HEK293T (cell line): ENCODE measurements at regions not wholly inside any gene's neighbourhood (a gene's known extent, or its start where the extent isn't known, plus 50 kb on each side); places are given as distances from the start of the nearest gene placed in this dataset.

Source experiments
- CTCF ChIA-PET: fragments of 350-600 bp; formaldehyde crosslinking; extraction: SDS; loops from one replicate; lab custom pipeline; 2021; ENCODE audit warnings: antibody characterized with exemption, inconsistent platforms; lab: Yijun Ruan, JAX
- POLR2A ChIA-PET: fragments of 350-600 bp; formaldehyde crosslinking; extraction: SDS; loops from one replicate; lab custom pipeline; 2020; ENCODE audit warnings: antibody characterized with exemption, inconsistent platforms; lab: Yijun Ruan, JAX
- DNase-seq: peaks from one replicate; pipeline ENCODE4 v3.0.0; 2012; ENCODE audit warnings: mixed read lengths; ENCODE audit errors: extremely low spot score
- ARNT ChIP-seq: fragments of 450-650 bp; IDR thresholded peaks from 2 replicates; pipeline ENCODE4 v1.6.1; 2017; ENCODE audit warnings: mild to moderate bottlenecking
- BHLHE40 ChIP-seq: fragments of 450-650 bp; IDR thresholded peaks from 2 replicates; pipeline ENCODE4 v1.6.1; 2016; ENCODE audit warnings: mild to moderate bottlenecking, moderate library complexity, borderline replicate concordance
- CTBP1 ChIP-seq: fragments of 450-650 bp; IDR thresholded peaks from 2 replicates; pipeline ENCODE4 v1.6.1; 2016; ENCODE audit warnings: borderline replicate concordance
- ELF4 ChIP-seq: fragments of 450-650 bp; IDR thresholded peaks from 2 replicates; pipeline ENCODE4 v1.6.1; 2017; ENCODE audit warnings: antibody characterized with exemption
- FOXA1 ChIP-seq: fragments of 450-650 bp; IDR thresholded peaks from 2 replicates; pipeline ENCODE4 v1.6.1; 2016; ENCODE audit warnings: mild to moderate bottlenecking
- FOXK2 ChIP-seq: fragments of 450-650 bp; IDR thresholded peaks from 2 replicates; pipeline ENCODE4 v1.6.1; 2016; ENCODE audit warnings: mild to moderate bottlenecking
- FOXM1 ChIP-seq: fragments of 450-650 bp; IDR thresholded peaks from 2 replicates; pipeline ENCODE4 v1.6.1; 2017; ENCODE audit warnings: mild to moderate bottlenecking, borderline replicate concordance
- HDGF ChIP-seq: fragments of 450-650 bp; IDR thresholded peaks from 2 replicates; pipeline ENCODE4 v1.6.1; 2017; ENCODE audit warnings: antibody characterized with exemption, borderline replicate concordance
- L3MBTL2 ChIP-seq: fragments of 450-650 bp; conservative IDR thresholded peaks from 2 replicates; pipeline ENCODE4 v1.6.1; 2016; ENCODE audit warnings: mild to moderate bottlenecking
- LEF1 ChIP-seq: fragments of 450-650 bp; IDR thresholded peaks from 2 replicates; pipeline ENCODE4 v1.6.1; 2017; ENCODE audit warnings: mild to moderate bottlenecking, borderline replicate concordance
- NFRKB ChIP-seq: fragments of 450-650 bp; IDR thresholded peaks from 2 replicates; pipeline ENCODE4 v1.6.1; 2016; ENCODE audit warnings: mild to moderate bottlenecking, moderate library complexity
- SP1 ChIP-seq: fragments of 450-650 bp; IDR thresholded peaks from 2 replicates; pipeline ENCODE4 v1.6.1; 2017
- SUZ12 ChIP-seq: fragments of 450-650 bp; IDR thresholded peaks from 2 replicates; pipeline ENCODE4 v1.6.1; 2016; ENCODE audit warnings: mild to moderate bottlenecking
- TARDBP ChIP-seq: fragments of 450-650 bp; IDR thresholded peaks from 2 replicates; pipeline ENCODE4 v1.6.1; 2016
- ZNF384 ChIP-seq: fragments of 450-650 bp; IDR thresholded peaks from 2 replicates; pipeline ENCODE4 v1.6.1; 2016
- TF ChIP-seq, protein P1 (sequence below): fragments of 450-650 bp; IDR thresholded peaks from 2 replicates; pipeline ENCODE4 v1.6.1; 2016

DNA sequence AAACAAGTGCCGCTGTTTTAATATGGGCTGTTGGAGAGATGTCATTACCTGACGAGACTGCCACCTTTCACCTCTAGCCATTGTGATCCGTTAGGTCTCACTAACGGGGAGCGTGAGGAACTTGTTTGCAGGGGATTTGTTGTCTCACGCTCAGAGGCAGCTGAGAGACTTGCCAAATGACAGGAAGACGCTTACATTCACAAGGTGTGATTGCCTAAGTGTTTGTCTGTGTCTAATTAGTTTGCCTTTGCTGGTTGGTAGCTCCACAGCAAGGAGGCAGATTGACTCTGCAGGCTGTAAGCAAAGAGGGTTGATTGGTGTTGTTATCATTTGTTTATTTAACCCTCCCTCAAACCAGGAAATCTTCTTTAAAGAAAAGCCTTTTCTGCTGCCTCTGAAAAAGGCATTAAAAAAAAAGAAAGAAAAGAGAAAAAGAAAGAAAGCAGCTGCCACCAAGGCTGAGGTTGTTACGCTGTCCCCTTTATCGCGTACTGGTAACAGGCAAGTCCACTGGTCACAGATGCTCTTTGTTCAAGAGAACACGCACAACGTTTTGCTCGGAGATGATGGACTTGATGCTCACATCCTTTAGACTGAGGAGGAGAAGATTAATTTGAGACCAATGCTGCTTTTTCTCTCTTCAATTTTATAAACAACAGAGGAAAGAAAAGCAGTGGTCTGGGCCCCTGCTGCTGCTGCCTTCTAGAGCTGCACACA, 203.9 kb downstream of the ZNF326 start:
- ChIA-PET CTCF (no interaction called here), POLR2A (no interaction called here)
- DNase-seq, result no peak
- TF ChIP-seq TARDBP (no peak), FOXK2 (no peak), BHLHE40 (no peak), ARNT (no peak), CTBP1 (no peak), FOXA1 (no peak), NFRKB (no peak), FOXM1 (no peak), HDGF (no peak), ZNF384 (no peak), LEF1 (no peak), L3MBTL2 (no peak), ELF4 (no peak), SP1 (no peak), SUZ12 (no peak)
- TF ChIP-seq, protein P1, sequence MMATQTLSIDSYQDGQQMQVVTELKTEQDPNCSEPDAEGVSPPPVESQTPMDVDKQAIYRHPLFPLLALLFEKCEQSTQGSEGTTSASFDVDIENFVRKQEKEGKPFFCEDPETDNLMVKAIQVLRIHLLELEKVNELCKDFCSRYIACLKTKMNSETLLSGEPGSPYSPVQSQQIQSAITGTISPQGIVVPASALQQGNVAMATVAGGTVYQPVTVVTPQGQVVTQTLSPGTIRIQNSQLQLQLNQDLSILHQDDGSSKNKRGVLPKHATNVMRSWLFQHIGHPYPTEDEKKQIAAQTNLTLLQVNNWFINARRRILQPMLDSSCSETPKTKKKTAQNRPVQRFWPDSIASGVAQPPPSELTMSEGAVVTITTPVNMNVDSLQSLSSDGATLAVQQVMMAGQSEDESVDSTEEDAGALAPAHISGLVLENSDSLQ, result no peak

DNA sequence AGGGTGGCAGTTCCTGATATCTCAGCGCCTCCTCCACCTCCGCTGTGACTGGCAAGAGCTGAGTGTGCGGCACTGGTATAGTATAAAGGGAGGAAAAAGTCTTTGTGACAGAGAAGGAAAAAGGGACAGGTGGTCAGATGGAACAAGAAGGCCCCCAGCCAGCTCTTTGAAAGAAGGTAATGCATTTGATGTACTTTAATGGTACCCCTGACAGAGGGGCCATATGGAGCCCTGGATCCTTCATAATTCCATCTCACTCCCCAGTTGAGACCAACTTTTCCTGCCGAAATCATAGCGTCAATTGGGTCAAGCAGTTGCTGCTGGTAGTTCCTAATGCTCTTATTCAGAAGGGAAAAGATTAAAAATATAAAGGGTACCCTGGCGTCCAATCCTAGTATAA, 198.2 kb downstream of the ZNF326 start:
- TF ChIP-seq L3MBTL2 (no peak), FOXM1 (no peak), NFRKB (no peak), FOXA1 (no peak)
- ChIA-PET CTCF (no interaction called here), POLR2A (no interaction called here)
- no peak for DNase-seq

DNA sequence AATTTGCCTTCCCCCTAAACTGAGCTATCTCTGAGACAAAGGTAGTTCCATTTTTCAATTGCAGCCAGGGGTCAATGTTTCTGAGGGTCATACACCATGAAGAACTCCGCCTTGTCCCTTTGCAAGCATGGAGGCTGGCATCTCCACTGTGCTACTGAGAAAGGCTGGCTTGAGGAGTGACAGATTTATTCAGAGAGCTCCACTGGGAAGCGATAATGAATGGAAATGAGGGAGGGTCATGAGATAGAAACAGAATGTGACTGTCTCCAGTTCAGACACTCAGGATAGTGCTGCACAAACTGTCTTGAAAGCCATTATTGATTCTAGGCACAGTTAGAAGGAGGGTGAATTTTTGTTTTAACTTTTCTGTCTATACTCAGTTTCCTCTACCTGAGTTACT, 197.5 kb downstream of the ZNF326 start:
- DNase-seq, result no peak
- no peak for TF ChIP-seq CTBP1
- no peak for TF ChIP-seq NFRKB
- TF ChIP-seq FOXK2, result no peak
- no peak for TF ChIP-seq ARNT
- no peak for TF ChIP-seq LEF1
- TF ChIP-seq SUZ12, result no peak
- TF ChIP-seq L3MBTL2, result no peak
- TF ChIP-seq FOXA1, result no peak
- TF ChIP-seq ZNF384, result no peak
- TF ChIP-seq, protein P1, result no peak
- no peak for TF ChIP-seq HDGF
- no peak for TF ChIP-seq SP1
- TF ChIP-seq TARDBP, result no peak
- no peak for TF ChIP-seq FOXM1
- TF ChIP-seq BHLHE40, result no peak
- no peak for TF ChIP-seq ELF4
- ChIA-PET POLR2A (no interaction called here), CTCF (no interaction called here)

DNA sequence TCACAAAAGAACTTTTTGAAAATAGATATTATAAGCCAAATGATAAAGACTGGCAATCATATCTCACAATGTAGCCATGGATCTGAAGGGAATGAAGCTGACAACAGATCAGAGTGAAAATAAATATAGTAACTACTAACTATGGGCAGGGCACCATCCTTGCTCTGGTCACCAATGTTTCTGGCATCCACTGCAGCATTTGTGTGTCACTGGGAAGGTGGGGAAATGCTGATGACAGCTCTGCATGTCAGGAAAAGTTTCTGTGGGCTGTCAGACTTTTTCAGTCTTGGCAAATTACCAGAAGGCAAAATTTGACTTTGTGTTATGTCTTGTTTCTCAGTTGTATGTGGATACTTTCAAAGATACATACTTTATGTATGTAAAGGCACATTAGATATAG, 195.6 kb downstream of the ZNF326 start:
- POLR2A ChIA-PET, result no interaction called here
- no peak for TF ChIP-seq ARNT
- TF ChIP-seq BHLHE40, result no peak
- TF ChIP-seq FOXA1, result no peak
- no peak for TF ChIP-seq SP1
- TF ChIP-seq, protein P1, result no peak
- no peak for TF ChIP-seq HDGF
- TF ChIP-seq FOXM1, result no peak
- no peak for TF ChIP-seq CTBP1
- CTCF ChIA-PET, result no interaction called here
- DNase-seq, result no peak

DNA sequence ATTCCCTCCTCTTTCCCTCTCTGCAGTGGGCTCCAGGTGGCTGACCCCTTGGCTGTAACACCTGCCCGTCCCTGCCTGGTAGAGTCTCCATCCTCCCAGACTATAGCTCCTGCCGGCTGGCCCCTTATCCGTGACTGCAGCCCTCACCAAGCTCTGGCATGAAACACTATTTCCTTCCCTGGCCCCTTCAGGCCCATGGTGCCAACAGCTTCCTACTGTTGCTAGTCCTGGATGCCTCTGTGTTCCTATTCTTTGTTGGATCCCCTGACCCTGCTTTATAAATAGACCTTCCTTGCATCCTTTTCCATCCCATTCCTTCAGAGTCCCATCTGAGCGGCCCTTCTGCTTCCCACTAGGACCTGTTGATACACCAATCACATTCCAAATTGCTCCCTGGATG, 195.0 kb downstream of the ZNF326 start:
- POLR2A ChIA-PET, result no interaction called here
- TF ChIP-seq L3MBTL2, result no peak
- TF ChIP-seq HDGF, result no peak
- TF ChIP-seq LEF1, result no peak
- TF ChIP-seq, protein P1, result no peak
- TF ChIP-seq FOXM1, result no peak
- TF ChIP-seq CTBP1, result no peak
- no peak for TF ChIP-seq FOXA1
- TF ChIP-seq ELF4, result no peak
- TF ChIP-seq NFRKB, result no peak
- no peak for TF ChIP-seq TARDBP
- no peak for TF ChIP-seq SUZ12
- TF ChIP-seq BHLHE40, result no peak
- no peak for TF ChIP-seq FOXK2
- no peak for TF ChIP-seq ZNF384
- no peak for TF ChIP-seq ARNT
- no peak for TF ChIP-seq SP1
- CTCF ChIA-PET, result no interaction called here

DNA sequence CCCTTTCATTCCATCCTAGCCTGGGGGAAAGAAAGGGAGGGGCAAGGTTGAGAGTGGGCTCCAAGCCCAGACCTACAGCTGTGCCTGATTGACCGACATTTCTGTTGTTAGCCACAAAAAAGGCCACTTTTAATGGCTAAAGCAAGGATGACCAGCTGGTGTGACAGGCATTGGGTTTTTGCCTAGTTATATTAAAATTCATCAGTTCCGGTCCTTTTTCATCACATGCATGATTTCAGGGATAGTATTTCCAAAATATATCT, 192.3 kb downstream of the ZNF326 start:
- DNase-seq, result no peak
- CTCF ChIA-PET, result no interaction called here
- POLR2A ChIA-PET, result no interaction called here
- TF ChIP-seq FOXM1 (no peak), ZNF384 (no peak), ARNT (no peak), SUZ12 (no peak), BHLHE40 (no peak), TARDBP (no peak), FOXK2 (no peak)
- TF ChIP-seq, protein P1, result no peak

More for the DNA sequence above, 195.0 kb downstream of the ZNF326 start:
- DNase-seq, result no peak
